A549 (cell line): ENCODE measurements at regions not wholly inside any gene's neighbourhood (a gene's known extent, or its start where the extent isn't known, plus 50 kb on each side); places are given as distances from the start of the nearest gene placed in this dataset.

Source experiments
- ATAC-seq, 2 experiments: fragments of 200-7000 bp in 1 of 2; fragments of >200 bp in 1 of 2; cut with Nextera tagmentation in 1 of 2; cut with Tn5 transposase in 1 of 2; 3 replicates each; pipeline versions ENCODE4 v1.8.0 to v1.9.1; 2018 to 2020; ENCODE audit warnings: mild to moderate bottlenecking in 1 of 2, moderate library complexity in 1 of 2
- CTCF ChIA-PET: fragments of 300-600 bp; sonication (Branson Sonifier 250); formaldehyde crosslinking; extraction: SDS; loops from one replicate; lab custom pipeline; 2021; ENCODE audit warnings: antibody characterized with exemption, inconsistent platforms; lab: Yijun Ruan, JAX
- POLR2A ChIA-PET: fragments of 350-600 bp; formaldehyde crosslinking; extraction: SDS; loops from one replicate; lab custom pipeline; 2021; ENCODE audit warnings: antibody characterized with exemption, inconsistent platforms; lab: Yijun Ruan, JAX
- DNase-seq, 2 experiments: peaks; one replicate each; pipeline versions ENCODE4 v3.0.0 to v3.0.0-alpha.2; 2011 to 2016; ENCODE audit warnings: low read depth in 1 of 2, low spot score in 1 of 2
- FAIRE-seq: peaks from 2 replicates; lab custom pipeline; 2011; peaks lifted over from hg19 to GRCh38; lab: Jason Lieb, UNC
- H3K27ac ChIP-seq, 2 experiments: fragments of >200 bp; sonication (Bioruptor Twin); formaldehyde crosslinking; 3 replicates each; pipeline ENCODE4 v1.5.1; 2016 to 2017
- H3K4me1 ChIP-seq: fragments of >200 bp; sonication (Bioruptor Twin); formaldehyde crosslinking; 3 replicates; pipeline ENCODE4 v1.6.1; 2016
- H3K4me2 ChIP-seq: fragments of >200 bp; sonication (Bioruptor Twin); formaldehyde crosslinking; 3 replicates; pipeline ENCODE4 v1.6.1; 2016
- H3K4me3 ChIP-seq: fragments of >200 bp; sonication (Bioruptor Twin); formaldehyde crosslinking; 3 replicates; pipeline ENCODE4 v1.5.1; 2016
- H3K9me3 ChIP-seq: fragments of >200 bp; sonication (Bioruptor Twin); formaldehyde crosslinking; 3 replicates; pipeline ENCODE4 v1.6.1; 2016
- BHLHE40 ChIP-seq: IDR thresholded peaks from 2 replicates; pipeline ENCODE4 v1.6.1; 2012; ENCODE audit warnings: low read depth, low read length, inconsistent platforms
- CBX2 ChIP-seq: fragments of 200-600 bp; sonication (generic); IDR thresholded peaks from 2 replicates; pipeline ENCODE4 v1.6.1; 2016; ENCODE audit warnings: low read depth, mild to moderate bottlenecking, borderline replicate concordance
- CBX8 ChIP-seq: fragments of 200-600 bp; sonication (generic); IDR thresholded peaks from 2 replicates; pipeline ENCODE4 v1.6.1; 2016
- CTCF ChIP-seq: fragments of >200 bp; sonication (Bioruptor Twin); formaldehyde crosslinking; IDR thresholded peaks from 3 replicates; pipeline ENCODE4 v1.5.1; 2016
- E2F6 ChIP-seq: IDR thresholded peaks from 2 replicates; pipeline ENCODE4 v1.6.1; 2012; ENCODE audit warnings: low read depth, borderline replicate concordance
- ESRRA ChIP-seq: fragments of 150-350 bp; IDR thresholded peaks from 2 replicates; pipeline ENCODE4 v1.6.1; 2014; ENCODE audit warnings: mild to moderate bottlenecking, low read length, borderline replicate concordance
- FOSL2 ChIP-seq, 2 experiments: fragments of 450-650 bp in 1 of 2; fragments of >200 bp in 1 of 2; sonication (Bioruptor Twin) in 1 of 2; formaldehyde crosslinking; IDR thresholded peaks; 2 replicates each; pipeline versions ENCODE4 v1.5.0 to v1.6.1; 2016 to 2020; ENCODE audit warnings: mild to moderate bottlenecking in 1 of 2, moderate library complexity in 1 of 2
- HES2 ChIP-seq: fragments of >200 bp; sonication (Bioruptor Twin); formaldehyde crosslinking; IDR thresholded peaks from 2 replicates; pipeline ENCODE4 v1.6.1; 2016
- HEYL ChIP-seq: fragments of 250-450 bp; sonication (Bioruptor Pico); IDR thresholded peaks from 2 replicates; pipeline ENCODE4 v1.8.0; 2021; ENCODE audit warnings: mild to moderate bottlenecking, moderate library complexity
- HOXB5 ChIP-seq: fragments of 250-450 bp; sonication (Bioruptor Pico); IDR thresholded peaks from 2 replicates; pipeline ENCODE4 v1.5.0; 2020; ENCODE audit warnings: mild to moderate bottlenecking, moderate library complexity
- KDM1A ChIP-seq: fragments of 200-600 bp; sonication (generic); IDR thresholded peaks from 2 replicates; pipeline ENCODE4 v1.6.1; 2016; ENCODE audit warnings: low read depth, mild to moderate bottlenecking
- KDM5A ChIP-seq: fragments of 200-600 bp; sonication (generic); IDR thresholded peaks from 2 replicates; pipeline ENCODE4 v1.6.1; 2016; ENCODE audit warnings: antibody characterized with exemption, mild to moderate bottlenecking
- MAX ChIP-seq: IDR thresholded peaks from 2 replicates; pipeline ENCODE4 v1.6.1; 2012
- MAZ ChIP-seq: fragments of 150-350 bp; IDR thresholded peaks from 2 replicates; pipeline ENCODE4 v1.6.1; 2014; ENCODE audit warnings: antibody characterized with exemption, low read depth, low read length, borderline replicate concordance
- NFE2L2 ChIP-seq: fragments of 150-350 bp; conservative IDR thresholded peaks from 2 replicates; pipeline ENCODE4 v1.6.1; 2014; ENCODE audit warnings: low read length
- NPAS2 ChIP-seq: fragments of 250-450 bp; sonication (Bioruptor Pico); IDR thresholded peaks from 2 replicates; pipeline ENCODE4 v1.8.0; 2022; ENCODE audit warnings: mild to moderate bottlenecking, moderate library complexity, borderline replicate concordance
- PBX3 ChIP-seq: IDR thresholded peaks from 2 replicates; pipeline ENCODE4 v1.6.1; 2012
- PHF8 ChIP-seq: fragments of 200-600 bp; sonication (generic); IDR thresholded peaks from 2 replicates; pipeline ENCODE4 v1.6.1; 2016; ENCODE audit warnings: low read depth, mild to moderate bottlenecking, antibody characterized with exemption, moderate library complexity, borderline replicate concordance
- POLR2A ChIP-seq: IDR thresholded peaks from 2 replicates; pipeline ENCODE4 v1.6.1; 2012; ENCODE audit warnings: mild to moderate bottlenecking, low read length
- REST ChIP-seq: fragments of 200-600 bp; sonication (generic); IDR thresholded peaks from 2 replicates; pipeline ENCODE4 v1.6.1; 2016; ENCODE audit warnings: antibody characterized with exemption, mild to moderate bottlenecking, moderate library complexity
- SMC3 ChIP-seq: fragments of >200 bp; sonication (Bioruptor Twin); formaldehyde crosslinking; IDR thresholded peaks from 3 replicates; pipeline ENCODE4 v1.6.1; 2018; ENCODE audit warnings: inconsistent platforms
- ZNF302 ChIP-seq: fragments of 250-450 bp; sonication (Bioruptor Pico); IDR thresholded peaks from 2 replicates; pipeline ENCODE4 v1.9.0; 2021; ENCODE audit warnings: inconsistent platforms, mild to moderate bottlenecking, moderate library complexity
- WGBS: methylation state at CpG from one replicate; pipeline ENCODE4 v1.1.6; 2017; ENCODE audit errors: missing lambda C conversion rate; 5-methylcytosine and 5-hydroxymethylcytosine counted together
- TF ChIP-seq, protein P1 (sequence below): fragments of 450-650 bp; IDR thresholded peaks from 2 replicates; pipeline ENCODE4 v1.6.1; 2014; ENCODE audit warnings: antibody characterized with exemption
- TF ChIP-seq, protein P2 (sequence below): fragments of >200 bp; sonication (Bioruptor Twin); formaldehyde crosslinking; IDR thresholded peaks from 3 replicates; pipeline ENCODE4 v1.6.1; 2016

- TF ChIP-seq, protein P1, sequence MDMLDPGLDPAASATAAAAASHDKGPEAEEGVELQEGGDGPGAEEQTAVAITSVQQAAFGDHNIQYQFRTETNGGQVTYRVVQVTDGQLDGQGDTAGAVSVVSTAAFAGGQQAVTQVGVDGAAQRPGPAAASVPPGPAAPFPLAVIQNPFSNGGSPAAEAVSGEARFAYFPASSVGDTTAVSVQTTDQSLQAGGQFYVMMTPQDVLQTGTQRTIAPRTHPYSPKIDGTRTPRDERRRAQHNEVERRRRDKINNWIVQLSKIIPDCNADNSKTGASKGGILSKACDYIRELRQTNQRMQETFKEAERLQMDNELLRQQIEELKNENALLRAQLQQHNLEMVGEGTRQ, result no peak
- no peak for TF ChIP-seq PHF8
Measured at GRCh38 chr6:96330884-96331283, 190.7 kb upstream of the UFL1 start (continued).

- WGBS, result 0% methylated on average over 4 of the region's 4 CpGs
- Histone ChIP-seq H3K27ac (no peak overlapping the region), H3K4me1 (no peaks in the 10 kb centered on the region), H3K4me2 (no peak overlapping the region), H3K9me3 (no peaks in the 10 kb centered on the region), H3K4me3 (no peak overlapping the region)
- POLR2A ChIA-PET, result no interaction called here
- DNase-seq, result no peak
- FAIRE-seq, result no peak
- no peak for TF ChIP-seq PBX3
- no peak for TF ChIP-seq NFE2L2
- TF ChIP-seq, protein P1, result no peak
- no peak for TF ChIP-seq ESRRA
- no peak for TF ChIP-seq HES2
- TF ChIP-seq FOSL2 (IDR thresholded peaks at IDR 0.05), result no peak
- no peak for TF ChIP-seq FOSL2 (CRISPR knock-in tag; IDR thresholded peaks at IDR 0.05)
- TF ChIP-seq HOXB5 (CRISPR knock-in tag), result no peak
- TF ChIP-seq HEYL, result no peak
- no peak for TF ChIP-seq KDM1A
- no peak for TF ChIP-seq BHLHE40
- TF ChIP-seq E2F6, result no peak
- TF ChIP-seq MAZ, result no peak
- no peak for TF ChIP-seq MAX
- CTCF ChIA-PET, result no interaction called here
- no peak for ATAC-seq
Measured at GRCh38 chr6:96340164-96340563, 181.4 kb upstream of the UFL1 start.

GRCh38 chr6:96345501-96345900 is 176.1 kb upstream of the UFL1 start:
- H3K27ac ChIP-seq, result no peak overlapping the region
- no peaks in the 10 kb centered on the region for H3K4me1 ChIP-seq
- no peak overlapping the region for H3K4me3 ChIP-seq
- CTCF ChIA-PET, result no interaction called here
- POLR2A ChIA-PET, result no interaction called here
- H3K4me2 ChIP-seq, result no peak overlapping the region
- WGBS, result 10% methylated on average over 3 of the region's 3 CpGs
- DNase-seq, result no peak
- ATAC-seq, result no peak
- FAIRE-seq, result no peak
- H3K9me3 ChIP-seq, result no peaks in the 10 kb centered on the region
- TF ChIP-seq KDM5A, result no peak
- no peak for TF ChIP-seq NPAS2 (CRISPR knock-in tag)
- no peak for TF ChIP-seq REST
- TF ChIP-seq CBX8, result no peak
- TF ChIP-seq ZNF302, result no peak
- TF ChIP-seq, protein P2, sequence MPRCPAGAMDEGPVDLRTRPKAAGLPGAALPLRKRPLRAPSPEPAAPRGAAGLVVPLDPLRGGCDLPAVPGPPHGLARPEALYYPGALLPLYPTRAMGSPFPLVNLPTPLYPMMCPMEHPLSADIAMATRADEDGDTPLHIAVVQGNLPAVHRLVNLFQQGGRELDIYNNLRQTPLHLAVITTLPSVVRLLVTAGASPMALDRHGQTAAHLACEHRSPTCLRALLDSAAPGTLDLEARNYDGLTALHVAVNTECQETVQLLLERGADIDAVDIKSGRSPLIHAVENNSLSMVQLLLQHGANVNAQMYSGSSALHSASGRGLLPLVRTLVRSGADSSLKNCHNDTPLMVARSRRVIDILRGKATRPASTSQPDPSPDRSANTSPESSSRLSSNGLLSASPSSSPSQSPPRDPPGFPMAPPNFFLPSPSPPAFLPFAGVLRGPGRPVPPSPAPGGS, result no peak
- TF ChIP-seq SMC3, result no peak
- no peak for TF ChIP-seq PBX3
- no peak for TF ChIP-seq CBX2
- TF ChIP-seq POLR2A, result no peak
- no peak for TF ChIP-seq CTCF
